BJ (cell line): ENCODE measurements at regions not wholly inside any gene's neighbourhood (a gene's known extent, or its start where the extent isn't known, plus 50 kb on each side); places are given as distances from the start of the nearest gene placed in this dataset.

Source experiments
- CTCF ChIA-PET: fragments of 350-600 bp; formaldehyde crosslinking; extraction: SDS; loops from one replicate; lab custom pipeline; 2021; ENCODE audit warnings: antibody characterized with exemption, inconsistent platforms; lab: Yijun Ruan, JAX
- POLR2A ChIA-PET: fragments of 300-600 bp; sonication (Branson Sonifier 250); formaldehyde crosslinking; extraction: SDS; loops from one replicate; lab custom pipeline; 2021; ENCODE audit warnings: antibody characterized with exemption; lab: Charles Lee
- DNase-seq: peaks from one replicate; pipeline ENCODE4 v3.0.0-alpha.2; 2011; ENCODE audit warnings: low read depth
- H3K27me3 ChIP-seq: 2 replicates; pipeline ENCODE4 v1.6.0; 2011; ENCODE audit warnings: low read length; ENCODE audit not compliant: control insufficient read depth, insufficient read depth
- H3K36me3 ChIP-seq: 2 replicates; pipeline ENCODE4 v1.5.1; 2011; ENCODE audit warnings: low read length; ENCODE audit not compliant: control insufficient read depth, insufficient read depth
- H3K4me3 ChIP-seq: 2 replicates; pipeline ENCODE4 v1.5.1; 2011; ENCODE audit warnings: low read depth, mild to moderate bottlenecking, control low read depth, low read length
- CTCF ChIP-seq: IDR thresholded peaks from 2 replicates; pipeline ENCODE4 v1.5.1; 2011; ENCODE audit warnings: low read depth, mild to moderate bottlenecking, control low read depth, inconsistent platforms, low read length, moderate library complexity; ENCODE audit not compliant: insufficient read depth

- ChIA-PET POLR2A (no interaction called here), CTCF (no interaction called here)
- H3K27me3 ChIP-seq: no peaks in the 10 kb centered on the region
- no peak overlapping the region for H3K4me3 ChIP-seq
- TF ChIP-seq CTCF: no peak
- no peaks in the 10 kb centered on the region for H3K36me3 ChIP-seq
- no peak for DNase-seq
Observed at GRCh38 chr1:57794078-57794477, 370.2 kb upstream of the DAB1 start.

- ChIA-PET CTCF (interaction anchor here (0.9 to 1.3 kb wide), 2 partner anchors 9 to 18 kb away, joined by 3 read pairs; no protein-coding TSS in a partner anchor), POLR2A (no interaction called here)
- no peak for TF ChIP-seq CTCF
- Histone ChIP-seq H3K27me3 (no peaks in the 10 kb centered on the region), H3K4me3 (no peak overlapping the region), H3K36me3 (no peaks in the 10 kb centered on the region)
- no peak for DNase-seq
Observed at GRCh38 chr1:57791497-57791896, 367.6 kb upstream of the DAB1 start.

- CTCF ChIA-PET: no interaction called here
- H3K36me3 ChIP-seq: no peaks in the 10 kb centered on the region
- H3K4me3 ChIP-seq: no peak overlapping the region
- POLR2A ChIA-PET: no interaction called here
- TF ChIP-seq CTCF: no peak
- no peak for DNase-seq
- H3K27me3 ChIP-seq: no peaks in the 10 kb centered on the region
Observed at GRCh38 chr1:57789936-57790335, 366.1 kb upstream of the DAB1 start.

- POLR2A ChIA-PET: no interaction called here
- H3K27me3 ChIP-seq: no peaks in the 10 kb centered on the region
- no peak overlapping the region for H3K4me3 ChIP-seq
- CTCF ChIA-PET: no interaction called here
- DNase-seq: no peak
- TF ChIP-seq CTCF: no peak
- no peaks in the 10 kb centered on the region for H3K36me3 ChIP-seq
Observed at GRCh38 chr1:57788313-57788712, 364.5 kb upstream of the DAB1 start.

- CTCF ChIA-PET: no interaction called here
- POLR2A ChIA-PET: no interaction called here
- TF ChIP-seq CTCF: no peak
Observed at GRCh38 chr1:57784356-57784755, 360.5 kb upstream of the DAB1 start.

More at GRCh38 chr1:57784356-57784755, 360.5 kb upstream of the DAB1 start:
- H3K4me3 ChIP-seq: no peak overlapping the region
- no peak for DNase-seq
- no peaks in the 10 kb centered on the region for H3K36me3 ChIP-seq
- no peaks in the 10 kb centered on the region for H3K27me3 ChIP-seq
